K562 (cell line): ENCODE measurements at regions not wholly inside any gene's neighbourhood (a gene's known extent, or its start where the extent isn't known, plus 50 kb on each side); places are given as distances from the start of the nearest gene placed in this dataset.

Experiments used
- ATAC-seq: fragments of 200-7000 bp; cut with Tn5 transposase; 3 replicates; pipeline ENCODE4 v1.9.1; 2020; ENCODE audit warnings: moderate library complexity
- BruUV-seq: library from RNA; stranded (reverse); fragments of 400-500 nt; replicated peaks from 2 replicates; lab custom pipeline; 2021; lab: Mats Ljungman, UMichigan
- CTCF ChIA-PET: fragments of 300-600 bp; formaldehyde crosslinking; extraction: SDS; loops from one replicate; lab custom pipeline; 2021; ENCODE audit warnings: low intra/inter-chr PET ratio; lab: Yijun Ruan, JAX
- POLR2A ChIA-PET: fragments of 300-600, 350-650 bp; sonication (Branson Sonifier 250); formaldehyde crosslinking; extraction: SDS; loops from one replicate; lab custom pipeline; 2021; ENCODE audit warnings: antibody characterized with exemption, inconsistent platforms; lab: Yijun Ruan, JAX
- DNase-seq, 4 experiments: peaks; one replicate each; pipeline versions ENCODE4 v3.0.0 to v3.0.0-alpha.2; 2011 to 2018; ENCODE audit warnings: low spot score in 3 of 4, mixed read lengths in 3 of 4; ENCODE audit errors: extremely low read depth in 1 of 4
- FAIRE-seq: peaks from 2 replicates; lab custom pipeline; 2011; peaks lifted over from hg19 to GRCh38; lab: Jason Lieb, UNC
- H2AFZ ChIP-seq: 2 replicates; pipeline ENCODE4 v1.6.0; 2011; ENCODE audit warnings: low read depth, low read length, control low read depth, inconsistent platforms
- H3K27ac ChIP-seq: fragments of 200-600 bp; 3 replicates; pipeline ENCODE4 v1.8.0; 2011; ENCODE audit warnings: low read depth, mild to moderate bottlenecking, control low read depth, inconsistent platforms, low read length, moderate library complexity, mixed read lengths; ENCODE audit errors: extremely low read depth
- H3K27me3 ChIP-seq, 2 experiments: fragments of 300-600 bp in 1 of 2; 2 replicates in 1 of 2; 3 replicates in 1 of 2; pipeline versions ENCODE4 v1.6.0 to v1.8.0; 2011; ENCODE audit warnings: inconsistent platforms in 2 of 2, low read length in 2 of 2, mild to moderate bottlenecking in 1 of 2, mixed read lengths in 1 of 2, moderate library complexity in 1 of 2; ENCODE audit not compliant: control insufficient read depth in 2 of 2, insufficient read depth in 2 of 2
- H3K36me3 ChIP-seq: fragments of 300-600 bp; 3 replicates; pipeline ENCODE4 v1.8.0; 2011; ENCODE audit warnings: mild to moderate bottlenecking, low read length, inconsistent platforms; ENCODE audit not compliant: control insufficient read depth, insufficient read depth
- H3K4me1 ChIP-seq, 2 experiments: fragments of 200-600 bp in 1 of 2; replicated peaks in 1 of 2; 2 replicates in 1 of 2; 3 replicates in 1 of 2; pipeline versions ENCODE4 v1.5.1 to v1.8.0; 2011; ENCODE audit warnings: inconsistent platforms in 2 of 2, low read length in 2 of 2, mild to moderate bottlenecking in 1 of 2, mixed read lengths in 1 of 2, moderate library complexity in 1 of 2; ENCODE audit not compliant: control insufficient read depth in 2 of 2, insufficient read depth in 2 of 2
- H3K4me2 ChIP-seq: 2 replicates; pipeline ENCODE4 v1.6.1; 2011; ENCODE audit warnings: low read length, control low read depth, inconsistent platforms, mixed read lengths; ENCODE audit not compliant: insufficient read depth
- H3K4me3 ChIP-seq: fragments of 200-600 bp; sonication (generic), shearing (Covaris generic); 2 replicates; pipeline ENCODE4 v1.5.1; 2016; ENCODE audit warnings: control low read depth, inconsistent platforms
- H3K79me2 ChIP-seq: fragments of 200-600 bp; 3 replicates; pipeline ENCODE4 v1.8.0; 2011; ENCODE audit warnings: low read length, inconsistent platforms; ENCODE audit not compliant: control insufficient read depth, insufficient read depth
- H3K9ac ChIP-seq, 2 experiments: 2 replicates each; pipeline versions ENCODE4 v1.6.0 to v1.6.1; 2011; ENCODE audit warnings: low read depth in 2 of 2, low read length in 2 of 2, control low read depth in 1 of 2, inconsistent platforms in 1 of 2, mild to moderate bottlenecking in 1 of 2, mixed read lengths in 1 of 2; ENCODE audit not compliant: insufficient read depth in 1 of 2
- H3K9me1 ChIP-seq: one replicate; pipeline ENCODE4 v1.6.0; 2011; ENCODE audit warnings: inconsistent platforms, mild to moderate bottlenecking, low read length, moderate library complexity; ENCODE audit not compliant: control insufficient read depth, insufficient read depth
- H3K9me3 ChIP-seq: replicated peaks from 2 replicates; pipeline ENCODE4 v1.5.1; 2011; ENCODE audit warnings: low read depth, low read length, inconsistent platforms; ENCODE audit not compliant: control insufficient read depth, insufficient read depth
- H4K20me1 ChIP-seq: replicated peaks from 2 replicates; pipeline ENCODE4 v1.6.1; 2011; ENCODE audit warnings: low read length, inconsistent platforms, mixed read lengths; ENCODE audit not compliant: control insufficient read depth, insufficient read depth
- CBX1 ChIP-seq: sonication (generic); IDR thresholded peaks from 2 replicates; pipeline ENCODE4 v1.6.1; 2016; ENCODE audit warnings: antibody characterized with exemption, low read depth, mild to moderate bottlenecking
- CC2D1A ChIP-seq: fragments of 450-650 bp; IDR thresholded peaks from 2 replicates; pipeline ENCODE4 v1.6.1; 2017; ENCODE audit warnings: mild to moderate bottlenecking
- CCAR2 ChIP-seq: fragments of 200-400 bp; formaldehyde crosslinking; IDR thresholded peaks from 2 replicates; pipeline ENCODE4 v1.6.1; 2017; ENCODE audit warnings: mild to moderate bottlenecking, low read depth, low read length
- CTCFL ChIP-seq: IDR thresholded peaks from 2 replicates; pipeline ENCODE4 v1.6.1; 2011; ENCODE audit warnings: borderline replicate concordance, low read depth, mild to moderate bottlenecking, moderate library complexity, low read length; ENCODE audit not compliant: insufficient read depth, poor library complexity, severe bottlenecking
- ILF3 ChIP-seq: fragments of 450-650 bp; IDR thresholded peaks from 2 replicates; pipeline ENCODE4 v1.6.1; 2018; ENCODE audit warnings: antibody characterized with exemption, mild to moderate bottlenecking, moderate library complexity, borderline replicate concordance
- IRF2 ChIP-seq: sonication (generic); formaldehyde crosslinking; IDR thresholded peaks from 2 replicates; pipeline ENCODE4 v1.8.1; 2022; ENCODE audit warnings: mild to moderate bottlenecking, missing genetic modification reagents
- IRF9 ChIP-seq: fragments of 450-650 bp; IDR thresholded peaks from 2 replicates; pipeline ENCODE4 v1.6.1; 2016; ENCODE audit warnings: missing biosample characterization, missing genetic modification characterization
- KHSRP ChIP-seq: fragments of 450-650 bp; IDR thresholded peaks from 2 replicates; pipeline ENCODE4 v1.6.1; 2017
- NUFIP1 ChIP-seq: fragments of 450-650 bp; IDR thresholded peaks from 2 replicates; pipeline ENCODE4 v1.6.1; 2018; ENCODE audit not compliant: partially characterized antibody
- SOX6 ChIP-seq: fragments of 450-650 bp; IDR thresholded peaks from 2 replicates; pipeline ENCODE4 v1.6.1; 2014; ENCODE audit warnings: mild to moderate bottlenecking
- ZFX ChIP-seq: sonication (generic); formaldehyde crosslinking; IDR thresholded peaks from 2 replicates; pipeline ENCODE4 v1.8.0; 2022; ENCODE audit warnings: mild to moderate bottlenecking, missing genetic modification reagents, moderate library complexity
- ZKSCAN1 ChIP-seq: fragments of 150-350 bp; IDR thresholded peaks from 2 replicates; pipeline ENCODE4 v1.6.1; 2016; ENCODE audit warnings: low read depth, low read length
- ZNF445 ChIP-seq: fragments of 250-450 bp; sonication (Bioruptor Pico); IDR thresholded peaks from 2 replicates; pipeline ENCODE4 v1.4.0; 2020; ENCODE audit warnings: low read depth, mild to moderate bottlenecking, moderate library complexity
- ZNF75A ChIP-seq: fragments of 450-650 bp; formaldehyde crosslinking; IDR thresholded peaks from 2 replicates; pipeline ENCODE4 v1.4.0; 2020; ENCODE audit warnings: mild to moderate bottlenecking
- ZSCAN32 ChIP-seq: fragments of 450-650 bp; formaldehyde crosslinking; IDR thresholded peaks from 2 replicates; pipeline ENCODE4 v1.4.0; 2020; ENCODE audit warnings: mild to moderate bottlenecking, moderate library complexity
- WGBS: fragments of 100-300 bp; shearing (Covaris generic); methylation state at CpG from one replicate; pipeline ENCODE4 v1.1.6; 2016; ENCODE audit warnings: low coverage, mixed read lengths; ENCODE audit not compliant: insufficient coverage; ENCODE audit errors: missing lambda C conversion rate; 5-methylcytosine and 5-hydroxymethylcytosine counted together
- in situ Hi-C: fragments of 300-500 bp; cut with MboI; formaldehyde crosslinking; loops from 4 replicates; pipeline ENCODE4 v1.15.0; 2018; ENCODE audit warnings: inconsistent platforms, mixed read lengths
- intact Hi-C: fragments of 100-400 bp; cut with micrococcal nuclease; formaldehyde crosslinking; loops from 2 replicates; pipeline ENCODE4 v1.14.2; 2022

- TF ChIP-seq NUFIP1, result no peak
Measured at GRCh38 chr5:91436241-91436640, 53.1 kb upstream of the ARRDC3 start (continued).

- Histone ChIP-seq H3K9me3 (no peaks in the 10 kb centered on the region), H3K4me3 (no peak overlapping the region), H3K27me3 (no peaks in the 10 kb centered on the region; a peak in 1 of 5 replicates), H3K79me2 (no peaks in the 10 kb centered on the region), H2AFZ (no peak overlapping the region), H4K20me1 (no peaks in the 10 kb centered on the region), H3K4me2 (no peak overlapping the region), H3K36me3 (no peaks in the 10 kb centered on the region), H3K4me1 (no peaks in the 10 kb centered on the region)
- in situ Hi-C loops, result no loop called here
- ATAC-seq (no peak), FAIRE-seq (no peak)
- no TSS peak for BruUV-seq
- POLR2A ChIA-PET, result no interaction called here
- intact Hi-C loops, result no loop called here
- CTCF ChIA-PET, result no interaction called here
- no peak for TF ChIP-seq ZNF75A
- TF ChIP-seq ZFX (CRISPR knock-in tag), result no peak
- no peak for TF ChIP-seq CC2D1A
- no peak for TF ChIP-seq ILF3
- TF ChIP-seq, all 486 proteins: peak for 0
- Histone ChIP-seq H3K9me1 (no peaks in the 10 kb centered on the region), H3K9ac (no peak overlapping the region), H3K27ac (no peak overlapping the region)
- no peak for DNase-seq
Measured at GRCh38 chr5:91434348-91434747, 51.2 kb upstream of the ARRDC3 start.

DNA sequence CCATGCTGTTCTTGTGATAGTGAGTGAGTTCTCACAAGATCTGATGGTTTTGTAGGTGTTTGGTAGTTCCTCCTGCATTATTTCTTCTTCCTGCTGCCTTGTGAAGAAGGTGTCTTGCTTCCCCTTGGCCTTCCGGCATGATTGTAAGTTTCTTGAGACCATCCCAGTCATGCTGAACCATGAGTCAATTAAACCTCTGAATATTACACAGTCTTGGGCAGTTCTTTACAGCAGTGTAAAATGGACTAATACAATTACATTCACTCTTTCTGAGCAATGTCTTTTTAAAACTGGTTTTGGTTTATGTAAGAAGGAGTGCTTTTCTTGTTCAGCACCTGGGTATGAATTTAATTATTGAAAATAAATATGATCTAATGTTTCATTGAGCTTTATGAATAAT lies 50.7 kb upstream of the ARRDC3 start:
- Histone ChIP-seq H3K27me3 (no peaks in the 10 kb centered on the region; a peak in 1 of 5 replicates), H3K4me3 (no peak overlapping the region), H3K9ac (no peak overlapping the region), H3K9me1 (no peaks in the 10 kb centered on the region), H2AFZ (no peak overlapping the region), H3K36me3 (no peaks in the 10 kb centered on the region), H3K79me2 (no peaks in the 10 kb centered on the region), H3K27ac (no peak overlapping the region), H3K4me1 (no peaks in the 10 kb centered on the region), H3K9me3 (no peaks in the 10 kb centered on the region), H4K20me1 (no peaks in the 10 kb centered on the region), H3K4me2 (no peak overlapping the region)
- intact Hi-C loops (no loop called here), in situ Hi-C loops (no loop called here)
- POLR2A ChIA-PET, result interaction anchor here (0.7 kb wide), 1 partner anchor 962 kb away, joined by 3 read pairs; no protein-coding TSS in a partner anchor
- 70% methylated on average over 1 of the region's 1 CpG for WGBS
- CTCF ChIA-PET, result no interaction called here
- no TSS peak for BruUV-seq
- FAIRE-seq (no peak), DNase-seq (no peak), ATAC-seq (no peak)
- no peak for TF ChIP-seq KHSRP
- no peak for TF ChIP-seq CTCFL
- no peak for TF ChIP-seq SOX6
- TF ChIP-seq IRF2 (CRISPR knock-in tag), result no peak
- no peak for TF ChIP-seq ZKSCAN1
- TF ChIP-seq ZNF445 (CRISPR knock-in tag), result no peak
- TF ChIP-seq ZSCAN32 (CRISPR knock-in tag), result no peak
- no peak for TF ChIP-seq IRF9 (tag)
- TF ChIP-seq CCAR2, result no peak
- TF ChIP-seq CBX1, result no peak
- TF ChIP-seq ILF3, result no peak
